Stomach (tissue), 4 donors: ENCODE measurements at regions not wholly inside any gene's neighbourhood (a gene's known extent, or its start where the extent isn't known, plus 50 kb on each side); places are given as distances from the start of the nearest gene placed in this dataset.

Experiments
- EP300 ChIP-seq: sonication (generic); formaldehyde crosslinking; IDR thresholded peaks from one replicate; pipeline ENCODE4 v1.6.1; 2017; ENCODE audit warnings: antibody characterized with exemption
- POLR2A ChIP-seq, 4 donors: fragments of 450-650 bp; IDR thresholded peaks; one replicate each; pipeline ENCODE4 v1.6.1; 2016; ENCODE audit warnings: antibody characterized with exemption in 4 of 4, control low read depth in 2 of 4, mild to moderate bottlenecking in 1 of 4, moderate library complexity in 1 of 4
- TF ChIP-seq, protein P1 (sequence below), 7 experiments: fragments of 450-650 bp in 4 of 7; fragments of 200-600 bp in 3 of 7; sonication (generic) in 3 of 7; IDR thresholded peaks; one replicate each; pipeline ENCODE4 v1.5.1; 2016 to 2019; ENCODE audit warnings: antibody characterized with exemption in 7 of 7, control low read depth in 2 of 7, mild to moderate bottlenecking in 1 of 7

DNA sequence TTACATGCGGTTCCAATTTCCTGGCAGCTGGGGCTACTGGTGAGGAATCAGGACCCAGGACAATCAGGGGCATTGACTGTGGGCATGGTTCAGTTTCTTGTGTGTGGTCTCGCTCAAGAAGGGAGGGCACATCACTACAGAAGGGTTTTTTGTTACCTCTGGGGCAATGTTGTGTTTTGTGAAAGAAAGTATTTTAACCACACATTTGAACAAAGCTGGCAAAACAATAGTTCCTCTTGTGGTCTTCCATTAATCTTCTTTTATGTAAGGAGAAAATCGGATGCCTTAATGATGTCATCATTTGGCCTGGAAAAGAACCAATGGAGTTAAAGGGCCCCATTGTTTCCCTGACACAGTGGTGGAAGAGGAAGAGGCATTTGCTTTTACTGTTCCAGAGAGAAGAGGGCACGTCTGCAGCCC lies 197.4 kb downstream of the SH3BP4 start:
- TF ChIP-seq, protein P1, sequence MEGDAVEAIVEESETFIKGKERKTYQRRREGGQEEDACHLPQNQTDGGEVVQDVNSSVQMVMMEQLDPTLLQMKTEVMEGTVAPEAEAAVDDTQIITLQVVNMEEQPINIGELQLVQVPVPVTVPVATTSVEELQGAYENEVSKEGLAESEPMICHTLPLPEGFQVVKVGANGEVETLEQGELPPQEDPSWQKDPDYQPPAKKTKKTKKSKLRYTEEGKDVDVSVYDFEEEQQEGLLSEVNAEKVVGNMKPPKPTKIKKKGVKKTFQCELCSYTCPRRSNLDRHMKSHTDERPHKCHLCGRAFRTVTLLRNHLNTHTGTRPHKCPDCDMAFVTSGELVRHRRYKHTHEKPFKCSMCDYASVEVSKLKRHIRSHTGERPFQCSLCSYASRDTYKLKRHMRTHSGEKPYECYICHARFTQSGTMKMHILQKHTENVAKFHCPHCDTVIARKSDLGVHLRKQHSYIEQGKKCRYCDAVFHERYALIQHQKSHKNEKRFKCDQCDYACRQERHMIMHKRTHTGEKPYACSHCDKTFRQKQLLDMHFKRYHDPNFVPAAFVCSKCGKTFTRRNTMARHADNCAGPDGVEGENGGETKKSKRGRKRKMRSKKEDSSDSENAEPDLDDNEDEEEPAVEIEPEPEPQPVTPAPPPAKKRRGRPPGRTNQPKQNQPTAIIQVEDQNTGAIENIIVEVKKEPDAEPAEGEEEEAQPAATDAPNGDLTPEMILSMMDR (IDR thresholded peaks at IDR 0.05): no peak
- TF ChIP-seq EP300 (no peak), POLR2A (IDR thresholded peaks at IDR 0.05) (no peak)
